LNCaP clone FGC (cell line): ENCODE measurements at regions not wholly inside any gene's neighbourhood (a gene's known extent, or its start where the extent isn't known, plus 50 kb on each side); places are given as distances from the start of the nearest gene placed in this dataset.

Experiments used
- DNase-seq: peaks from one replicate; pipeline ENCODE4 v3.0.0-alpha.2; 2011; ENCODE audit warnings: low read depth
- H3K4me3 ChIP-seq: 2 replicates; pipeline ENCODE4 v1.5.1; 2011; ENCODE audit warnings: mild to moderate bottlenecking, low read depth, low read length, control low read depth
- TF ChIP-seq, protein P1 (sequence below): IDR thresholded peaks from 2 replicates; pipeline ENCODE4 v1.5.1; 2012; ENCODE audit warnings: mild to moderate bottlenecking; ENCODE audit not compliant: control insufficient read depth, insufficient read depth; ENCODE audit errors: extremely low read depth

DNA sequence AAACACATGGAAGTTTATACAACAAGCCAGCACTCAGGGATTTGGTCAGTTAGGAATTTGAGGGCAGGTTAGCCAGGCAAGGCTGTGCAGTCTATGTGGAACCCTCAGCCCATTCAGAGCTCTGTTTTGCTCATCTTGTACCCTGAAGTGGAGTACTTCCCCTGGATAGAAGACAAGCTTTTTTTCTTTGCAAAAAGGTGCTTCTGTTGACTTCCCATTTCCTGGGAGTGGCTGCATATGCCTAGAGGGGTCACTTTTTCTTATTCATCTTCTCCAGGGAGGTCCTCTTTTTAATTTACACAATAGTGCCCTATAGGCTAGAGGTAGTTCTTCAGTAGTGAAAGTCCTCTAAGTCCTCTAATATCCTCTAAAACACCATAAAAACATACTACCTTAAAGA, 225.0 kb upstream of the P2RY1 start:
- TF ChIP-seq, protein P1, sequence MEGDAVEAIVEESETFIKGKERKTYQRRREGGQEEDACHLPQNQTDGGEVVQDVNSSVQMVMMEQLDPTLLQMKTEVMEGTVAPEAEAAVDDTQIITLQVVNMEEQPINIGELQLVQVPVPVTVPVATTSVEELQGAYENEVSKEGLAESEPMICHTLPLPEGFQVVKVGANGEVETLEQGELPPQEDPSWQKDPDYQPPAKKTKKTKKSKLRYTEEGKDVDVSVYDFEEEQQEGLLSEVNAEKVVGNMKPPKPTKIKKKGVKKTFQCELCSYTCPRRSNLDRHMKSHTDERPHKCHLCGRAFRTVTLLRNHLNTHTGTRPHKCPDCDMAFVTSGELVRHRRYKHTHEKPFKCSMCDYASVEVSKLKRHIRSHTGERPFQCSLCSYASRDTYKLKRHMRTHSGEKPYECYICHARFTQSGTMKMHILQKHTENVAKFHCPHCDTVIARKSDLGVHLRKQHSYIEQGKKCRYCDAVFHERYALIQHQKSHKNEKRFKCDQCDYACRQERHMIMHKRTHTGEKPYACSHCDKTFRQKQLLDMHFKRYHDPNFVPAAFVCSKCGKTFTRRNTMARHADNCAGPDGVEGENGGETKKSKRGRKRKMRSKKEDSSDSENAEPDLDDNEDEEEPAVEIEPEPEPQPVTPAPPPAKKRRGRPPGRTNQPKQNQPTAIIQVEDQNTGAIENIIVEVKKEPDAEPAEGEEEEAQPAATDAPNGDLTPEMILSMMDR = no peak
- no peak for DNase-seq
- H3K4me3 ChIP-seq = no peak overlapping the region

DNA sequence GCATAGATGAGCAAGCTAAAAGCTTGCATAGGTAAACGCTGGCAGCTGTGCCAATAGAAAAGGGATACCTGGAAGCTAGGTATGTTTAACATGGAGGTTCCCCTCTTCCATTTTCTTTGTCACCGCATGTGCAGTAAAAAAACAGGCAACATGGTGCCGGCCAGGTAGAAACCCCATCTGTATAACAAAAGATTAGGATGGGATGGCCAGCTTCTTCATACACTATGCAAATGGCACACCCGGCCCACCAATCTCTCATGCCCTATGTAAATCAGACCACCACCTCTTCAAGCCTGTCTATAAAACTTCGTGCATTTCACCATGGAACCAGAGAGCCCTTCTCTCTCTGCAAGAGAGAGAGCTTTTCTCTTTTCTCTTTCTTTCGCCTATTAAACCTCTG, 224.3 kb upstream of the P2RY1 start:
- TF ChIP-seq, protein P1 = no peak

DNA sequence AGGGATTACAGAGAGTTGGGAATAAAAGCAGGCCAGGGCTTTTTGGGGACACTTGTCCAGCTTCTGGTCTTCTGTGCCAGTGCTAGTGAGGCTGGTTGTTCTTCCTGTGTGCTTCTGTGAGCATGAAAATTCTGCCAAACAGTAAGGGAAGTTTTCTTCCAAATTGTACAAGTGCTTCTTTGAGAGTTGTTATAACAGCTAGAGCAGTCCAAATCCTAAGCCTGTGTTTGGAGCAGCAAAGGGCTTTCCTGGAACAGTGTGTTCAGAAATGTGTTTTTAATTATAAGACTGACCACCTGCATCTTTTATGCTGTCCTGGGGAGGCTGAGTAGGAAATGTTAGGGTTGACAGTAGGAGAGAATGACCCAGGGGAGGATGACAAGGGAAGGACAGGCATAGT, 223.0 kb upstream of the P2RY1 start:
- no peak for DNase-seq
- TF ChIP-seq, protein P1 = no peak
- no peak overlapping the region for H3K4me3 ChIP-seq

More for the DNA sequence above, 224.3 kb upstream of the P2RY1 start:
- no peak for DNase-seq
- no peak overlapping the region for H3K4me3 ChIP-seq

DNA sequence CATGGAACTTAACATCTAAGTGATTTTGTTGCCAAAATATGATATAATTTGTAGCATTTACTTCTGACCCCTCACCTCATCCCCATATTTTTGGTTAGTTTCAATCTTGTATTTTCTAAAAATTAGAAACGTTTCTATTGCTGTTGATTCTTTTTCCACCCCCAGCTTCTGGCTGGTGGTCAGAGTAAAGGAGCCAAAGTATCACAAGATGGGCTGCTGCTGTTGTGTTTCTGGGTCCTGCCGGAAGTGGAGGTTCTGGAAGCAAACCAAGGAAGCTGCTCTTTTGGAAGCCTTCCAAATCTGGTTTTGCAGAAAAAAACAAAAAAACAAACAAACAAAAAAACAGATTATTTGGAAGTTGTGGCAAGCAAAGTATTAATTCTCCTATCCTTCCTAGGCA, 221.1 kb upstream of the P2RY1 start:
- TF ChIP-seq, protein P1 = no peak
- no peak overlapping the region for H3K4me3 ChIP-seq
- no peak for DNase-seq

DNA sequence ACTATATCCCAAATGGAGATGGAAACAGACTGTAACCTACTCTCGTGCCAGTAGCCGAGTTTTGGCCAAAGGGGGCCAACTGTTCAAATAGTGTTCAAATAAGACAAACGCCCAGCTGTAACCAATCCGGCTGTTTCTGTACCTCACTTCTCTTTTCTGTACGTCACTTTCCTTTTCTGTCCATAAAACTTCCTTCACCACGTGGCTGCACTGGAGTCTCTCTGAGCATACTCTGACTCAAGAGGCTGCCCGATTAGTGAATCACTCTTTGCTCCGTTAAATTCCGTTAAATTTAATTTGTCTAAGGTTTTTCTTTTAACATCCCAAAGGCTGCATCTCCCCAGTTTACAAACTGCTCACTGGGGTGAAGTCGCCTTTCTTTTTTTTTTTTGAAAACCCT, 219.2 kb upstream of the P2RY1 start:
- H3K4me3 ChIP-seq = no peak overlapping the region
- no peak for DNase-seq
- TF ChIP-seq, protein P1 = no peak

DNA sequence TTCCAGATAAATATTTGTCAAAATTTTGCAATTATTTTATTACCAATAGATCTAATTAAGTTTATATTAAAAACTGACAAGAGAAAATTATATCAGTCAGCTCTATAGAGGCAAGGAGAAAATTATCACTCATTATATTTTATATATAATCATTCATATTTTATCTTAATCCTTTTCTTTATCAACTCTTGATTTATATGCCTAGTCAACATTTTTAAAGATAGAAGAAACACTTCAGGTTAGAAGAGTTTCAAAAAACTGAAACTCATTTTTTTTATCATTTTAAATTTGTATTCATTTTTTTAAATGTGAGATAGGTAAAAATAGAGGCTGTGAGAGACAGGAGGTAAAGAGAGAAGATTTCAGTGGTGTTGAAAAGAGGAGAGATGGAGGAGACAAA, 217.3 kb upstream of the P2RY1 start:
- H3K4me3 ChIP-seq = no peak overlapping the region
- DNase-seq = no peak
- TF ChIP-seq, protein P1 = no peak

DNA sequence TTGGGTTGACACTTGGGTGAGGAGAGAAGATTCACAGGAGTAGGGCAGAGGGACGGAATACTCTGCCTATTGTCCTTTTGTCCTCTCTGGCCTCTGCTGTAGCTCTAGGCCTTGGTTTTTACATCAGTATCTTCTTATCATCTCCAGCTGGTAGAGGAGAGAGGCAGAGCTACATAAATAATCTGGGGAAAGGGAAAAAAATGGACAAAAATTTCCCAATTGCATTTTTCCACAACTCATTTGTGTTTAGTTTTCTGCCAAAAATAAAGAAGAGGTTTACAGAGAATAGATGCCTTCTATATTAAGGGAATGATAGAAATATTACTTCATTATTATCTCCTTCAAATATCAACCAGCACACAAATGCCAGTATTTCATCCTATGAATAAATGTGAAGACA, 216.4 kb upstream of the P2RY1 start:
- TF ChIP-seq, protein P1 = no peak
- no peak overlapping the region for H3K4me3 ChIP-seq
- no peak for DNase-seq
